SK-N-MC (cell line): ENCODE measurements at regions not wholly inside any gene's neighbourhood (a gene's known extent, or its start where the extent isn't known, plus 50 kb on each side); places are given as distances from the start of the nearest gene placed in this dataset.

Source experiments
- EZH2 ChIP-seq: fragments of 200-600 bp; sonication (generic); IDR thresholded peaks from one replicate; pipeline ENCODE4 v1.6.1; 2017; ENCODE audit warnings: antibody characterized with exemption
- FOXP2 ChIP-seq: optimal IDR thresholded peaks from 2 replicates; pipeline ENCODE3; 2011; ENCODE audit warnings: mild to moderate bottlenecking, moderate library complexity; ENCODE audit not compliant: insufficient read depth; ENCODE audit errors: extremely low read length, control extremely low read depth
- POLR2AphosphoS5 ChIP-seq: IDR thresholded peaks from 2 replicates; pipeline ENCODE4 v1.6.1; 2012; ENCODE audit warnings: mild to moderate bottlenecking, low read depth, low read length, borderline replicate concordance

DNA sequence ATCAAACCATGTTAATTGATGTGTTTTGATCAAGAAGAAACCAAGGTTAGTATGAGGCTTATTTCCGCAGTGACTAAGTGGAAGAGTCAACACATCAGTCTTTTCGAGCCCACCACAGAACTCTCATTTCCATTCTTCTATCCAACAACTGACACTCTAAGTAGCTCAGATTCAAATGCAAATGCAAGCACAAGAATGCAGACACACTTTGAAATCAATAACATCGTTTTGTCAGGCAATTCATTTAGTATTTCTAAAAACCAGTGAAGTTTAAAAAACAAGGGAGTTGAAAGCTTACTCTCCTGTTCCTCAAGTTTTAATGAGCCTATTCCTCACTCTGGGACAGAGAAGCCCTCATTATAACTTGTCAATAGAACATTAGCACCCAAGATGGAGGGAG, 433.1 kb downstream of the ZIC3 start:
- TF ChIP-seq EZH2 (no peak), POLR2AphosphoS5 (no peak), FOXP2 (no peak)
